ENCODE measurements at regions not wholly inside any gene's neighbourhood (a gene's known extent, or its start where the extent isn't known, plus 50 kb on each side); places are given as distances from the start of the nearest gene placed in this dataset.

GRCh38 chr15:94047566-94047965 lies 183.8 kb upstream of the MCTP2 start:
- Mint-ChIP-seq H3K27me3 (no peaks in the 10 kb centered on the region), H3K9me3 (no peaks in the 10 kb centered on the region), H3K4me3 (no peak overlapping the region), H3K4me1 (no peaks in the 10 kb centered on the region), H3K27ac (no peak overlapping the region), H3K36me3 (no peaks in the 10 kb centered on the region)
- DNase-seq, result no peak

- DNase-seq, result no peak
- no peaks in the 10 kb centered on the region for H3K9me3 Mint-ChIP-seq
- H3K36me3 Mint-ChIP-seq, result no peaks in the 10 kb centered on the region
- H3K4me3 Mint-ChIP-seq, result no peak overlapping the region
- no peak overlapping the region for H3K27ac Mint-ChIP-seq
- peaks cover 3% of the 10 kb centered on the region for H3K27me3 Mint-ChIP-seq
- no peaks in the 10 kb centered on the region for H3K4me1 Mint-ChIP-seq
Observed at GRCh38 chr15:94042180-94042928, 189.0 kb upstream of the MCTP2 start.

- peaks cover 3% of the 10 kb centered on the region for H3K27me3 Mint-ChIP-seq
- no peaks in the 10 kb centered on the region for H3K36me3 Mint-ChIP-seq
- no peak overlapping the region for H3K4me3 Mint-ChIP-seq
- no peaks in the 10 kb centered on the region for H3K4me1 Mint-ChIP-seq
- no peak overlapping the region for H3K27ac Mint-ChIP-seq
- H3K9me3 Mint-ChIP-seq, result no peaks in the 10 kb centered on the region
- no peak for DNase-seq
Observed at GRCh38 chr15:94041746-94042145, 189.6 kb upstream of the MCTP2 start.

- Mint-ChIP-seq H3K27me3 (peaks cover 6% of the 10 kb centered on the region), H3K27ac (no peak overlapping the region), H3K36me3 (no peaks in the 10 kb centered on the region), H3K4me1 (no peaks in the 10 kb centered on the region), H3K9me3 (no peaks in the 10 kb centered on the region), H3K4me3 (no peak overlapping the region)
- no peak for DNase-seq
Observed at GRCh38 chr15:94040541-94041248, 190.7 kb upstream of the MCTP2 start.

GRCh38 chr15:94036156-94036555 lies 195.2 kb upstream of the MCTP2 start:
- H3K27ac Mint-ChIP-seq, result no peak overlapping the region
- no peak overlapping the region for H3K4me3 Mint-ChIP-seq
- H3K9me3 Mint-ChIP-seq, result no peaks in the 10 kb centered on the region

GRCh38 chr15:94033683-94034020 lies 197.7 kb upstream of the MCTP2 start:
- Mint-ChIP-seq H3K4me1 (no peaks in the 10 kb centered on the region), H3K36me3 (no peaks in the 10 kb centered on the region), H3K4me3 (no peak overlapping the region), H3K27me3 (peaks cover 9% of the 10 kb centered on the region), H3K9me3 (no peaks in the 10 kb centered on the region), H3K27ac (no peak overlapping the region)
- DNase-seq, result no peak

More at GRCh38 chr15:94036156-94036555, 195.2 kb upstream of the MCTP2 start:
- no peak for DNase-seq
- peaks cover 9% of the 10 kb centered on the region for H3K27me3 Mint-ChIP-seq
- H3K4me1 Mint-ChIP-seq, result no peaks in the 10 kb centered on the region
- no peaks in the 10 kb centered on the region for H3K36me3 Mint-ChIP-seq

- Mint-ChIP-seq H3K36me3 (no peaks in the 10 kb centered on the region), H3K4me1 (no peaks in the 10 kb centered on the region), H3K27ac (no peak overlapping the region), H3K4me3 (no peak overlapping the region), H3K9me3 (no peaks in the 10 kb centered on the region), H3K27me3 (peaks cover 8% of the 10 kb centered on the region)
- no peak for DNase-seq
Observed at GRCh38 chr15:94033014-94033682, 198.2 kb upstream of the MCTP2 start.

GRCh38 chr15:94032571-94032970 lies 198.8 kb upstream of the MCTP2 start:
- Mint-ChIP-seq H3K27ac (no peak overlapping the region), H3K36me3 (no peaks in the 10 kb centered on the region), H3K27me3 (peaks cover 7% of the 10 kb centered on the region), H3K4me1 (no peaks in the 10 kb centered on the region), H3K4me3 (no peak overlapping the region), H3K9me3 (no peaks in the 10 kb centered on the region)
- no peak for DNase-seq

GRCh38 chr15:94031072-94031471 lies 200.3 kb upstream of the MCTP2 start:
- H3K9me3 Mint-ChIP-seq, result no peaks in the 10 kb centered on the region
- peaks cover 3% of the 10 kb centered on the region for H3K27me3 Mint-ChIP-seq

GRCh38 chr15:94029495-94029894 lies 201.9 kb upstream of the MCTP2 start:
- no peak overlapping the region for H3K4me3 Mint-ChIP-seq
- no peaks in the 10 kb centered on the region for H3K4me1 Mint-ChIP-seq
- no peak overlapping the region for H3K27ac Mint-ChIP-seq
- H3K9me3 Mint-ChIP-seq, result no peaks in the 10 kb centered on the region
- peaks cover 3% of the 10 kb centered on the region for H3K27me3 Mint-ChIP-seq
- no peak for DNase-seq
- H3K36me3 Mint-ChIP-seq, result no peaks in the 10 kb centered on the region

More at GRCh38 chr15:94031072-94031471, 200.3 kb upstream of the MCTP2 start:
- Mint-ChIP-seq H3K36me3 (no peaks in the 10 kb centered on the region), H3K4me3 (no peak overlapping the region), H3K27ac (no peak overlapping the region), H3K4me1 (no peaks in the 10 kb centered on the region)
- DNase-seq, result no peak

GRCh38 chr15:94028809-94029208 lies 202.6 kb upstream of the MCTP2 start:
- Mint-ChIP-seq H3K36me3 (no peaks in the 10 kb centered on the region), H3K27me3 (peaks cover 3% of the 10 kb centered on the region), H3K4me1 (no peaks in the 10 kb centered on the region), H3K27ac (no peak overlapping the region), H3K4me3 (no peak overlapping the region), H3K9me3 (no peaks in the 10 kb centered on the region)
- DNase-seq, result no peak

GRCh38 chr15:94028121-94028520 lies 203.2 kb upstream of the MCTP2 start:
- H3K27me3 Mint-ChIP-seq, result peaks cover under 1% of the 10 kb centered on the region

GRCh38 chr15:94027581-94027980 lies 203.8 kb upstream of the MCTP2 start:
- Mint-ChIP-seq H3K27me3 (no peaks in the 10 kb centered on the region), H3K4me1 (no peaks in the 10 kb centered on the region), H3K36me3 (no peaks in the 10 kb centered on the region), H3K9me3 (no peaks in the 10 kb centered on the region), H3K4me3 (no peak overlapping the region), H3K27ac (no peak overlapping the region)
- DNase-seq, result no peak

More at GRCh38 chr15:94028121-94028520, 203.2 kb upstream of the MCTP2 start:
- no peak for DNase-seq
- Mint-ChIP-seq H3K27ac (no peak overlapping the region), H3K4me3 (no peak overlapping the region), H3K4me1 (no peaks in the 10 kb centered on the region), H3K9me3 (no peaks in the 10 kb centered on the region), H3K36me3 (no peaks in the 10 kb centered on the region)

GRCh38 chr15:94026458-94027304 lies 204.7 kb upstream of the MCTP2 start:
- Mint-ChIP-seq H3K9me3 (no peaks in the 10 kb centered on the region), H3K36me3 (no peaks in the 10 kb centered on the region), H3K4me1 (no peaks in the 10 kb centered on the region), H3K4me3 (no peak overlapping the region), H3K27me3 (peaks cover 4% of the 10 kb centered on the region), H3K27ac (no peak overlapping the region)
- DNase-seq, result no peak

- peaks cover 4% of the 10 kb centered on the region for H3K27me3 Mint-ChIP-seq
- no peak for DNase-seq
Observed at GRCh38 chr15:94023531-94023930, 207.8 kb upstream of the MCTP2 start.

More at GRCh38 chr15:94023531-94023930, 207.8 kb upstream of the MCTP2 start:
- H3K4me3 Mint-ChIP-seq, result no peak overlapping the region
- H3K4me1 Mint-ChIP-seq, result no peaks in the 10 kb centered on the region
- H3K36me3 Mint-ChIP-seq, result no peaks in the 10 kb centered on the region
- H3K27ac Mint-ChIP-seq, result no peak overlapping the region
- H3K9me3 Mint-ChIP-seq, result no peaks in the 10 kb centered on the region

Data from activated naive CD8-positive, alpha-beta T cell treated with anti-CD3 and anti-CD28 coated beads for 36 hours (primary cell).